HL-60/S4 (cell line): ENCODE measurements at regions not wholly inside any gene's neighbourhood (a gene's known extent, or its start where the extent isn't known, plus 50 kb on each side); places are given as distances from the start of the nearest gene placed in this dataset.

ENCODE experiments used
- in situ Hi-C: fragments of 300-500 bp; cut with MboI; formaldehyde crosslinking; loops from 2 replicates; pipeline ENCODE4 v1.14.3; 2022; ENCODE audit warnings: low sequenced_read_pairs

DNA sequence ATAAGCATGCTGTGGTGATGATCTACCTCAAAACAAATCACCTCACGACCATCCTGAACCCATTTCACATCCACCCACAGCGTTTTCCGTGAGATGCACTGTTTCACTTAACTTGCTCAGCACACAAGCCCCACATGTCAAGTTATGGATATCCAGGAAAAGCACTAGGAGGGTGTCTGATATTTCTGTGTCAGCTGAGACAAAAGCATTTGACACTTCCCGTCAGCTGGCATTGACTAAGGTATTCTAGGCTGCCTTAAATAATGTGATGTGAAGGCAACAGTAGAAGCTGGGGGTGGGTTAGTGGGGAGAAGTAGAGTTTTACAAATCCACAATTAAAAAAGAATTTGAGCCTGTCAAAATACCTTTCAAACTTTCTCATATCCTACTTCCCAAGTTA is 68.7 kb upstream of the MDFIC start:
- in situ Hi-C loops = no loop called here

DNA sequence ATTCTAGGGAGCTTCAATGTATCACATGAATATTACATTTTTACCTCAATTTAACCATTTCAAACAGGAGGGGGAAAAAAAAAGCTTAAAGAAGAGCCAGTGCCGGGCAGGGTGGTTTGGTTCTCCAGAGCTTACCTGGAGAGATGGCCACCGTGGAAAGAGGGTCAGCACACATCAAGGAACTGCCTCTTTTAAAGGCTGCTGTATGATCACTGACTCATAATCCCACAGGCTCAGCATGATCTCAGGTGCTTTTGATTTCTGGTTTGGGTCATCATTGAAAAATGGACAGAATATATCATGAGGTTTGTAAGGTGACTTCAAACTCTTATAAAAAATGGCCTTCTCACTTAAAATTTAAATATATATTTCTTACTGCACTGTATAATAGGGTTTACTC is 67.5 kb upstream of the MDFIC start:
- in situ Hi-C loops = no loop called here

DNA sequence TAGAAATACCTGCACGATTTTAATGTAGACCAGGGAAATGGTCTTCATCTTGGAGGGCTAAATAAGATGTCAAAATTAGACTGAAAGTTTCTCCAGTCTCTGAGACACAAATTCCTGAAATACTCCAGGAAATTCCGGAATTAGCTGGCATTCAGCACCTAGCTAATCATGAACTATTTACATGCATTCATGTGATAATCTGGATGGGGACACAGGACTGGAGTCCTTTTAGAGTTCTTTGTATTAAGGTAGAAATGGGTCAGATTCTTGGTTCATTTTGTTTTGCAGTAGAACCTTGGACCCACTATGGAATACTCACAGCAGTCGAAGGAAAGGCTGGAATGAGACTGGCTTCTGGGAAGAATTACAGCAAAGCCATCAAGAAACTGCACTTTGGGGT is 65.3 kb upstream of the MDFIC start:
- in situ Hi-C loops = no loop called here

DNA sequence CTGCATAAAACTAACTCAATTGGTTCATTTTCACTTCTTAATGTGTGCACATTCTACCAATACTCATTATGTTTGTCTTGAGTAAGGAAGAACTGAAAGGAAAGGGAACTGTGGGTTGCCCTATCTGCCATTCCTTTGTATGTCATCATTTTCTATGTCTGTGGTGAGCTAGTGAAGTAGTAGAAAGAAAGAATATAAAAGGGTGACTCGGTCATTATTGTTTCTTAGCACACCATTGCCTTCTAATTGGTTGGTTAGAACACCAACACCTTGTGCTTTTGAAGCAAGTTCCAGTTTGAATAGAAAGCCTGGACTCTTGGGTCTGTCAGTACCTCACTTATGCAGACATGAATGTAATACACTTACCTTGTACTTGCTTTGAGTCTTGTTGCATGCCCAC is 64.3 kb upstream of the MDFIC start:
- in situ Hi-C loops = no loop called here

DNA sequence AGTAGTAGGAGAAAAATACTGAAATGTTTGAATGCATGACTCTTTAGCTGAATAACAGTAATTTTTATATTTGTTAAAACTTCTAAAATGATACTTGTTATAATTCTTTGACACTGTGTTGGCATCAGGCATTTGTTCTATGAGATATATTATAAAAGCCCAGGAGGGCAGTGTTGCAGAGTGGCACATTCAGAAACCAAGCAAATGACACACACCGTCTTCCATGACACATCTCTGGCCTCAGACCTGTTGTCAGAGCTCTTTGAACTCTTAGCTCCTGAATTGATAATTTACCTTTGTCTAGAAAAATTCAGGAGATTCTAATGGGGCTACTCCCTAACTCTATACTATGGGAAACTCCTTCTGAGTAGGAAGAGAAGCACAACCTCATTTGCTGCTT is 62.4 kb upstream of the MDFIC start:
- in situ Hi-C loops = no loop called here

DNA sequence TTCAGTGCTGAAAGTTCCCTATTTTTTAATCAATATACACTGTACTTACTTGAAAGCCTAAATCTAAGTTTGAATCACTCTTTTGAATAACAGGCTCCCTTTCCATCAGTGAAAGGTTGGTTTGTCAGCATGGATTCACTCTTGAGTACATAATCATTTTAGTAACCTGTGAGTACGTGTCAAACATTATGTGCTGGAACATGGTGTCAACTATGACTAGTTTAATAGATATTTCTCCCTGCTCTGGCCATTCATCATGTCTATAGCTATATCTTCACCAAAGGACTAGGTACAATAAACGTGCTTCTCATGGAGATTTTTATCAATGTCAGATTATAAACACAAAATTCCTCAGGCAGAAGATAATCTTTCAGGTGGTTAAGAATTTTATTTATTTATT is 61.7 kb upstream of the MDFIC start:
- in situ Hi-C loops = loop anchor here (10.0 kb wide), 1 partner anchor 355 kb away; no protein-coding TSS in a partner anchor

DNA sequence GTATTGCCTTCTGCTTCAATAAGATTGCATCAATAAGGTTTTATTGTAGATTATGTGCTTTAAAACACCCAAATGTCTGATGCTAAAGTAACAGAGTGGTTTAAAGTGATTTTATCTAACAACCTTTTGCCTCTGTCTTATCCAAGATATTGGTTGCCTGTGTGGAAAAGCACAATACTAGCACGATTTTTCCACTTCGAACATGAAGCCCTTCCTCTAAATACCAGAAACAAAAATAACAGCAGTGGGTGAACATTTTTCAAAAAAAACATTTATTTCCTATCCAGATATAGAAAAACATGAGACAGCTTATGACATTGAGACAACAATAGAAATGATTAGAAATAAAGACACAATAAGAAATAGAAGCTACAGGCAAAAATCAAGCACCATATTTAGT is 59.5 kb upstream of the MDFIC start:
- in situ Hi-C loops = loop anchor here (10.0 kb wide), 1 partner anchor 352 kb away; no protein-coding TSS in a partner anchor

DNA sequence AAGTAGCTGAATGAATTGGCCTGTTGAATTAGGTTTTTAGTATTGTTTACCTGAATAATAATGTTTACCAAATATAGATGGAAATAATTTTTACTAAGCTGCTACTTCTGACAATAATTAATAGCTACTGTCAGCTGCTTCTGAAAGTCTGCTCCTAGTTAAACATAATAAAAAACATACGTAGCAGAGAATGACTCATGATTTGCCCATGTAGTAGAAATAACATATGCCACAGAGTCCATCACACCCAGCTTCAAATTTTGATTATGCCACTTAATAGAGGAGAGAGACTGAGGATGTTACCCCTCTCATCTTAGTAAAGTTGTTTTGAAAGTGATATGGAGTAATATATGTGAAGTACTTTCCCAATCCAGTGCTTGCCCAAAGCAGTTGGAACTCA is 57.6 kb upstream of the MDFIC start:
- in situ Hi-C loops = loop anchor here (10.0 kb wide), 1 partner anchor 351 kb away; no protein-coding TSS in a partner anchor

DNA sequence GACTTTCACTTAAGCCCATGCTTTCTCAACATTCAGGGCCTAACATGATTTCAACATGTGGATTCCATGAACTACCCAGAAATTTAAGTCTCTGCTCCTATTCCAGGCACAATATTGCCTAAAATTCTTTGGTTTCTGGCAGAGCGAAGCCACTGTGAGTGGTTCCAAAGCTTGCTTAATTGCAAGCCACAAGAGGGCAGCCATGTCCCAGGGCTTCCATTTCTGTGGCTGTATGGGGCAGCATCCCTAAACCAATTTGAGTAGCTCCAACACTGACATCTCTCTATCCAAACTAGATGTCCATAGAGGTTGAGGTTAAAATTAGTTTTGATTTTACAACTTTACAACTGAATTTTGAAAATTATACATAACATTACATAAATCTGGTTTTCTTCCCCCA is 56.3 kb upstream of the MDFIC start:
- in situ Hi-C loops = loop anchor here (10.0 kb wide), 1 partner anchor 349 kb away; no protein-coding TSS in a partner anchor
